Uterus (tissue), 3 donors: ENCODE measurements at regions not wholly inside any gene's neighbourhood (a gene's known extent, or its start where the extent isn't known, plus 50 kb on each side); places are given as distances from the start of the nearest gene placed in this dataset.

Experiments
- DNase-seq, 2 donors: peaks; one replicate each; pipeline ENCODE4 v3.0.0-alpha.2; 2019 to 2020
- H3K27ac ChIP-seq, 2 donors: fragments of 200-600 bp; sonication (generic); 1 replicate in 1 of 2; 2 replicates in 1 of 2; pipeline ENCODE4 v1.5.1; 2016 to 2018
- H3K27me3 ChIP-seq, 2 donors: fragments of 200-600 bp; sonication (generic); one replicate each; pipeline ENCODE4 v1.5.1; 2018 to 2019; ENCODE audit warnings: control low read depth in 1 of 2
- H3K36me3 ChIP-seq, 2 donors: fragments of 200-600 bp; sonication (generic); one replicate each; pipeline ENCODE4 v1.5.1; 2019; ENCODE audit warnings: control low read depth in 1 of 2
- H3K4me1 ChIP-seq, 2 donors: fragments of 200-600 bp; sonication (generic); one replicate each; pipeline ENCODE4 v1.5.1; 2018 to 2019; ENCODE audit warnings: control low read depth in 1 of 2
- H3K4me3 ChIP-seq, 2 donors: fragments of 200-600 bp; sonication (generic); 1 replicate in 1 of 2; 2 replicates in 1 of 2; pipeline ENCODE4 v1.5.1; 2018 to 2019; ENCODE audit warnings: mild to moderate bottlenecking in 1 of 2
- H3K9me3 ChIP-seq, 2 donors: fragments of 200-600 bp; sonication (generic); one replicate each; pipeline ENCODE4 v1.5.1; 2019; ENCODE audit warnings: control low read depth in 1 of 2
- CTCF ChIP-seq, 4 experiments: fragments of 200-600 bp in 2 of 4; fragments of 450-650 bp in 2 of 4; sonication (generic) in 2 of 4; IDR thresholded peaks; one replicate each; pipeline ENCODE4 v1.5.1; 2016 to 2019; ENCODE audit warnings: antibody characterized with exemption in 4 of 4, mild to moderate bottlenecking in 2 of 4, moderate library complexity in 1 of 4
- POLR2A ChIP-seq, 2 donors: fragments of 450-650 bp; IDR thresholded peaks; one replicate each; pipeline ENCODE4 v1.6.1; 2016; ENCODE audit warnings: antibody characterized with exemption in 2 of 2, mild to moderate bottlenecking in 1 of 2, moderate library complexity in 1 of 2
- intact Hi-C: fragments of 100-400 bp; cut with DNase I; formaldehyde crosslinking; loops from one replicate; pipeline ENCODE4 v1.15.1; 2023; ENCODE audit warnings: low total_unique reads
- donor health status: DM: yes; HTN: yes; CAD: no.

GRCh38 chr9:20138841-20139240, 350.0 kb upstream of the SLC24A2 start:
- Histone ChIP-seq H3K36me3 (no peaks in the 10 kb centered on the region), H3K4me1 (no peaks in the 10 kb centered on the region), H3K4me3 (no peak overlapping the region), H3K27me3 (no peaks in the 10 kb centered on the region), H3K9me3 (no peaks in the 10 kb centered on the region), H3K27ac (no peak overlapping the region)
- TF ChIP-seq CTCF (IDR thresholded peaks at IDR 0.05) (no peak), POLR2A (IDR thresholded peaks at IDR 0.05) (no peak)
- DNase-seq = no peak
- intact Hi-C loops = no loop called here

GRCh38 chr9:20138116-20138515, 349.3 kb upstream of the SLC24A2 start:
- intact Hi-C loops = no loop called here

GRCh38 chr9:20137425-20137824, 348.6 kb upstream of the SLC24A2 start:
- Histone ChIP-seq H3K4me1 (no peaks in the 10 kb centered on the region), H3K9me3 (no peaks in the 10 kb centered on the region), H3K4me3 (no peak overlapping the region), H3K27me3 (no peaks in the 10 kb centered on the region), H3K27ac (no peak overlapping the region), H3K36me3 (no peaks in the 10 kb centered on the region)
- DNase-seq = no peak
- TF ChIP-seq CTCF (IDR thresholded peaks at IDR 0.05) (no peak), POLR2A (IDR thresholded peaks at IDR 0.05) (no peak)
- intact Hi-C loops = no loop called here

More at GRCh38 chr9:20138116-20138515, 349.3 kb upstream of the SLC24A2 start:
- TF ChIP-seq CTCF (IDR thresholded peaks at IDR 0.05) (no peak), POLR2A (IDR thresholded peaks at IDR 0.05) (no peak)
- Histone ChIP-seq H3K4me1 (no peaks in the 10 kb centered on the region), H3K27ac (no peak overlapping the region), H3K4me3 (no peak overlapping the region), H3K27me3 (no peaks in the 10 kb centered on the region), H3K9me3 (no peaks in the 10 kb centered on the region), H3K36me3 (no peaks in the 10 kb centered on the region)
- DNase-seq = no peak

GRCh38 chr9:20135119-20135697, 346.4 kb upstream of the SLC24A2 start:
- no peak overlapping the region for H3K27ac ChIP-seq
- H3K4me1 ChIP-seq = no peaks in the 10 kb centered on the region
- no peaks in the 10 kb centered on the region for H3K27me3 ChIP-seq
- intact Hi-C loops = no loop called here
- no peaks in the 10 kb centered on the region for H3K36me3 ChIP-seq
- DNase-seq = no peak
- H3K9me3 ChIP-seq = no peaks in the 10 kb centered on the region
- H3K4me3 ChIP-seq = no peak overlapping the region
- TF ChIP-seq POLR2A (IDR thresholded peaks at IDR 0.05) (no peak), CTCF (IDR thresholded peaks at IDR 0.05) (no peak)

GRCh38 chr9:20125727-20126126, 336.9 kb upstream of the SLC24A2 start:
- H3K27me3 ChIP-seq = no peaks in the 10 kb centered on the region
- intact Hi-C loops = no loop called here
- no peaks in the 10 kb centered on the region for H3K4me1 ChIP-seq
- H3K36me3 ChIP-seq = no peaks in the 10 kb centered on the region
- no peak for TF ChIP-seq CTCF (IDR thresholded peaks at IDR 0.05)
- TF ChIP-seq POLR2A (IDR thresholded peaks at IDR 0.05) = no peak
- no peak overlapping the region for H3K4me3 ChIP-seq
- H3K27ac ChIP-seq = no peak overlapping the region
- H3K9me3 ChIP-seq = no peaks in the 10 kb centered on the region
- no peak for DNase-seq
